Duodenal mucosa (tissue), 2 donors: ENCODE measurements at regions not wholly inside any gene's neighbourhood (a gene's known extent, or its start where the extent isn't known, plus 50 kb on each side); places are given as distances from the start of the nearest gene placed in this dataset.

Experiments
- H3K27ac ChIP-seq: one replicate; pipeline ENCODE4 v1.7.0; 2013; ENCODE audit warnings: low read depth, low read length
- H3K27me3 ChIP-seq, 2 donors: one replicate each; pipeline ENCODE4 v1.7.0; 2013; ENCODE audit warnings: low read length in 2 of 2, control low read depth in 1 of 2; ENCODE audit not compliant: insufficient read depth in 2 of 2, control insufficient read depth in 1 of 2
- H3K36me3 ChIP-seq, 2 donors: one replicate each; pipeline ENCODE4 v1.7.0; 2013; ENCODE audit warnings: low read length in 2 of 2, control low read depth in 1 of 2; ENCODE audit not compliant: insufficient read depth in 2 of 2, control insufficient read depth in 1 of 2
- H3K4me1 ChIP-seq, 2 donors: one replicate each; pipeline ENCODE4 v1.7.0; 2013; ENCODE audit warnings: low read length in 2 of 2, control low read depth in 1 of 2; ENCODE audit not compliant: insufficient read depth in 2 of 2, control insufficient read depth in 1 of 2
- H3K4me3 ChIP-seq, 2 donors: one replicate each; pipeline ENCODE4 v1.7.0; 2013; ENCODE audit warnings: low read length in 2 of 2, low read depth in 1 of 2
- H3K9ac ChIP-seq, 2 donors: one replicate each; pipeline ENCODE4 v1.7.0; 2013; ENCODE audit warnings: low read length in 2 of 2, low read depth in 1 of 2
- H3K9me3 ChIP-seq, 2 donors: one replicate each; pipeline ENCODE4 v1.7.0; 2013; ENCODE audit warnings: low read length in 2 of 2, control low read depth in 1 of 2; ENCODE audit not compliant: control insufficient read depth in 1 of 2

DNA sequence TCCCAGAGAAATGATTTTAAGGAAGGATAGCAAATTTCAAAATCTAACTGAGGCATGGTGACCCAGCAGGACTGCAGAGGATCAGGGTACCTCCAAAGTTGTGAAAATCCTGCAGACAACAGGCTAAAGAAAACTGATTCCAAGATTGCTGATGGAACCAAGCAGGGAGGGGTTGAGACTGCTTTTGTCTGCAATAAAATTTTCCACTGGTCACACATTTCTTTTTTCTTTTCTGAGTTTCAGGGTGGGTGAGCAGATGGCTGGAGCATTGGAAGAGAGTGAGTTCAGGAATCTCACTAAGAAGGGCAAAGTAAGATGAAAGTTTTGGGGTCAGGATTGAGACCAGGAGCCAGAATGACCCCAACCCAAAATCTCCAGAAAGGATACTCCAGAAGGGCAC lies 321.0 kb downstream of the TNS1 start:
- H3K9ac ChIP-seq = no peak overlapping the region
- H3K27me3 ChIP-seq = no peaks in the 10 kb centered on the region
- no peaks in the 10 kb centered on the region for H3K9me3 ChIP-seq
- no peaks in the 10 kb centered on the region for H3K36me3 ChIP-seq
- peaks cover 0 to 3% of the 10 kb centered on the region in 2 donors for H3K4me1 ChIP-seq
- no peak overlapping the region for H3K4me3 ChIP-seq
- H3K27ac ChIP-seq = no peak overlapping the region

DNA sequence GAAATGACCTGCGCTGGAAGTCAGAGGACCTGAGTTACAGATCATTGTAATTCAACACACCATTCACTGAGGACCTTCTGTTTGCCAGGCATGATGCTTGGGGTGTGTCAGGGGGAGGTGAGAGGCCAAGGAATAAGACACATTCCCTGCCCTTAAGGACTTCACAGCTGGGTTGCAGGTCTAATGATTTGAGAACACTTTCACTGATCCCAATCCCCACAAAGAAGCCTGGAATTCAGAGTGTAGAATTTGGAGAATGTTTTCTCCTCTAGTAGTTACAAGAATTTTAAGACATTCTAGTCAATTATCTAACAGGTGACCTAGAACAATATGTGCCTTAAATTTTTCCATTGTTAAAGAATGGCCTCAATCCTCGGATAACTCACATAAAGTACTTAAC lies 322.4 kb downstream of the TNS1 start:
- H3K9me3 ChIP-seq = no peaks in the 10 kb centered on the region
- H3K27me3 ChIP-seq = no peaks in the 10 kb centered on the region
- H3K36me3 ChIP-seq = no peaks in the 10 kb centered on the region
- H3K27ac ChIP-seq = no peak overlapping the region
- H3K9ac ChIP-seq = no peak overlapping the region
- no peak overlapping the region for H3K4me3 ChIP-seq
- H3K4me1 ChIP-seq = peaks cover 0 to under 1% of the 10 kb centered on the region in 2 donors

- no peak overlapping the region for H3K4me3 ChIP-seq
- H3K36me3 ChIP-seq = no peaks in the 10 kb centered on the region
- H3K27ac ChIP-seq = no peak overlapping the region
- no peaks in the 10 kb centered on the region for H3K9me3 ChIP-seq
- no peak overlapping the region for H3K9ac ChIP-seq
- no peaks in the 10 kb centered on the region for H3K27me3 ChIP-seq
- H3K4me1 ChIP-seq = no peaks in the 10 kb centered on the region
Measured at GRCh38 chr2:217673627-217674026, 329.2 kb downstream of the TNS1 start.

DNA sequence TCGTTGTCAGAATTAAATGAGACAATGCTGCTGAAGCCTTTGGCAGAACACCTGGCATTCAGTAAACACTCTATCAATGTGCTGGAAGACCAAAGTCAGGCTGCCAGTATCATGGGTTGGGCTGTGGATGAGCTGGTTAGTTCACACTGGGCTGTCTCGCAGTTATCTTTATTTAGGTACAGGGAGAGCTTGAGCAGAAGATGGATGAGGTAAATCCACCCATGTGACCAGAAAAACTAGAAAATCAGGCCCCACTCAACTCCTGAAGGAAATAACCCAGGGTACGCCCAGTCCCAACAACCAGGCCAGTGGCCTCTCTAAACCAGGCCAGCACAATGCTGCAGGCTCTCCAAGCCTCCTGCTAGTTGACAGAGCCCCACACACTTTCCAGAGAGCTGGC lies 330.3 kb downstream of the TNS1 start:
- H3K27ac ChIP-seq = no peak overlapping the region
- no peaks in the 10 kb centered on the region for H3K4me1 ChIP-seq

GRCh38 chr2:217671871-217672270 lies 330.9 kb downstream of the TNS1 start:
- Histone ChIP-seq H3K9me3 (no peaks in the 10 kb centered on the region), H3K27me3 (no peaks in the 10 kb centered on the region), H3K36me3 (no peaks in the 10 kb centered on the region), H3K27ac (no peak overlapping the region), H3K4me3 (no peak overlapping the region), H3K4me1 (no peaks in the 10 kb centered on the region), H3K9ac (no peak overlapping the region)

More for the DNA sequence above, 330.3 kb downstream of the TNS1 start:
- Histone ChIP-seq H3K36me3 (no peaks in the 10 kb centered on the region), H3K27me3 (no peaks in the 10 kb centered on the region), H3K4me3 (no peak overlapping the region), H3K9me3 (no peaks in the 10 kb centered on the region), H3K9ac (no peak overlapping the region)

DNA sequence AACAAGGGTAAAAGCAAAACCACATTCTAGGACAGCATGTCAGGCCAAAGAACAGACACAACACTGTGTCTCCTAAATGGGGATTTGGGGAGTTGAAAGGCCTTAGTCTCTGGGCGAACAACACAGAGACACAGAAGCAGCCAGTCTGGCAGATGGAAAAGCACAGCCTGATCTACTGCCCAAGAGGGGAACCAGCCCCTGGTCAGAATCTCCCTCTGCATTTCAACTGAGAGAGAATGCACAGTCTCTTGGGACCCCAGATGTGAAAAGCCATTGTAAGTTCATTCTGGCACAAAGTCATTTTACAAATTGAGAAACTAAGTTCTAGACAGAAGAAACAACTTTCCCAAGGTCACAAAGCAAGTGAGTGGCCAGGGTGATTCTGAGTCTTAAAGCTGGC lies 331.7 kb downstream of the TNS1 start:
- Histone ChIP-seq H3K27me3 (no peaks in the 10 kb centered on the region), H3K4me3 (no peak overlapping the region), H3K9me3 (no peaks in the 10 kb centered on the region), H3K4me1 (no peaks in the 10 kb centered on the region), H3K36me3 (no peaks in the 10 kb centered on the region), H3K27ac (no peak overlapping the region), H3K9ac (no peak overlapping the region)

DNA sequence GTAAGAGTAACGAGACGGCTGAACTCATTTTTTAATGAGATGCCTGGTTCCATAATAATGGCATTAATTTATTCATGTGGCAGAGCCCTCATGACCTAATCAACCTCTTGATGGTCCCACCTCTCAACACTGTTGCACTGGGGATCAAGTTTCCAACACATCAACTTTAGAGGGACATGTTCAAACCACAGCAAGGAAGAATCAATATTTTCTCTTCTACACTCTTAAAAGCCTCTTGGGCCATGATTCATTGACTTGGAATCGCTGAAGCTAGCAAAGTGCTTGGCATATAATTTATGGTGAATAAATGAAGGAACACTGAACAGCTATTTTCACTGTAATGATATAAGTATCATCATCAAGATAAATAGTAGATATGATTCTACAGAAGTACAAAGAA lies 333.0 kb downstream of the TNS1 start:
- Histone ChIP-seq H3K36me3 (no peaks in the 10 kb centered on the region), H3K4me1 (no peaks in the 10 kb centered on the region), H3K4me3 (no peak overlapping the region), H3K27ac (no peak overlapping the region), H3K9ac (no peak overlapping the region), H3K27me3 (no peaks in the 10 kb centered on the region), H3K9me3 (no peaks in the 10 kb centered on the region)

GRCh38 chr2:217667512-217667911 lies 335.3 kb downstream of the TNS1 start:
- H3K4me1 ChIP-seq = no peaks in the 10 kb centered on the region
- no peak overlapping the region for H3K27ac ChIP-seq
- H3K9ac ChIP-seq = no peak overlapping the region
- H3K36me3 ChIP-seq = no peaks in the 10 kb centered on the region
- H3K27me3 ChIP-seq = no peaks in the 10 kb centered on the region
- H3K9me3 ChIP-seq = no peaks in the 10 kb centered on the region
- H3K4me3 ChIP-seq = no peak overlapping the region

- H3K4me1 ChIP-seq = no peaks in the 10 kb centered on the region
- no peak overlapping the region for H3K27ac ChIP-seq
- no peaks in the 10 kb centered on the region for H3K27me3 ChIP-seq
- H3K36me3 ChIP-seq = no peaks in the 10 kb centered on the region
- no peak overlapping the region for H3K9ac ChIP-seq
- H3K4me3 ChIP-seq = no peak overlapping the region
- no peaks in the 10 kb centered on the region for H3K9me3 ChIP-seq
Measured at GRCh38 chr2:217667035-217667434, 335.8 kb downstream of the TNS1 start.

DNA sequence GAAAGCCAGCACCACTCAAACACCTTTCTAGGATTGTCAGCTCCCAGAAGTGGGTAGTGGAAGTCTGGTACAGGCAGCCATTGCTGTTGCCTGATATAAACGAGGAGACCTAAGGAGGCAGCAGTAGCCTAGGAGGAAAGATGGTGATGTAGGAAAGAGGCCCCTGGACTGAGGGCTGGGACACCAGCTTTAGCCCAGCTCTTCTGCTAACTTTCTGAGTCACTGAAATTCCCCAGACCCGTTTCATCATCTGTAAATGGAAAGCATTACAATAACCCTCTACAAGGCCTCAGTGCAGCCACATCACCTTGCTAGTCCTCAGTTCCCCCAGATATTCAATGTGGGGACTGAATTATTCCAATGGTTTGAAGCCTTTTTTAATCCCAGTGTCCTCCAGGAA lies 336.5 kb downstream of the TNS1 start:
- no peaks in the 10 kb centered on the region for H3K27me3 ChIP-seq
- no peaks in the 10 kb centered on the region for H3K4me1 ChIP-seq
- H3K9me3 ChIP-seq = no peaks in the 10 kb centered on the region
- H3K9ac ChIP-seq = no peak overlapping the region
- H3K4me3 ChIP-seq = no peak overlapping the region
- no peak overlapping the region for H3K27ac ChIP-seq
- no peaks in the 10 kb centered on the region for H3K36me3 ChIP-seq

DNA sequence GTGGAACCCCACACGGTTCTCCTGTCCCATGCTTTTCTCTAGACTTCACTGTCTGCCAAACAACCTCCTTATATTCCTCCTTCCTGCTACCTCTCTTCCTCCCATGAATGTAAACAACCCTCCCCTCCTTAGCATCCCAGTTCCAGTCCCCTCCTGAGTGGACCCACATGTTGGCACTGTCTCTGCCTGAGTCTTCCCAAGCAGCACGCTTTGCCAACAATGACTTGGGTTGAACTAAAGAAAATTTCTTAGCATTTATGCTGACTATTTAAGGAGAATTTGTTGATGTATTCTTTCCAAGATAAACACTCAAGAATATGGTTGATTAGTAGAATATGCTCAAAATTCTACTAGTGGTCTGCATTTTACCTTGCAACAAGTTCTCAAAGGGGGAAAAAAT lies 338.0 kb downstream of the TNS1 start:
- H3K36me3 ChIP-seq = no peaks in the 10 kb centered on the region
- no peaks in the 10 kb centered on the region for H3K9me3 ChIP-seq
- no peaks in the 10 kb centered on the region for H3K4me1 ChIP-seq
- H3K9ac ChIP-seq = no peak overlapping the region
- no peaks in the 10 kb centered on the region for H3K27me3 ChIP-seq
- no peak overlapping the region for H3K27ac ChIP-seq
- no peak overlapping the region for H3K4me3 ChIP-seq
